Osteoblast (primary cell): ENCODE measurements at regions not wholly inside any gene's neighbourhood (a gene's known extent, or its start where the extent isn't known, plus 50 kb on each side); places are given as distances from the start of the nearest gene placed in this dataset.
A peak's percentile ranks its signal among the peaks of the same experiment; 100 is the strongest.

Experiments used
- DNase-seq: peaks from one replicate; pipeline ENCODE4 v3.0.0; 2011; ENCODE audit warnings: low spot score, mixed read lengths; ENCODE audit not compliant: insufficient read length; ENCODE audit errors: missing footprints
- H2AFZ ChIP-seq: 2 replicates; pipeline ENCODE4 v1.6.0; 2011; ENCODE audit warnings: mild to moderate bottlenecking, low read length
- H3K27ac ChIP-seq: 2 replicates; pipeline ENCODE4 v1.5.1; 2011; ENCODE audit warnings: mild to moderate bottlenecking, low read depth, low read length, moderate library complexity
- H3K27me3 ChIP-seq: 2 replicates; pipeline ENCODE4 v1.6.0; 2012; ENCODE audit warnings: mild to moderate bottlenecking, control low read depth, inconsistent platforms, low read length, moderate library complexity; ENCODE audit not compliant: insufficient read depth
- H3K36me3 ChIP-seq: 2 replicates; pipeline ENCODE4 v1.5.1; 2011; ENCODE audit warnings: mild to moderate bottlenecking, low read length, control low read depth, moderate library complexity; ENCODE audit not compliant: insufficient read depth
- H3K4me1 ChIP-seq: 2 replicates; pipeline ENCODE4 v1.5.1; 2011; ENCODE audit warnings: mild to moderate bottlenecking, low read length, control low read depth, moderate library complexity; ENCODE audit not compliant: insufficient read depth
- H3K4me2 ChIP-seq: 2 replicates; pipeline ENCODE4 v1.6.0; 2011; ENCODE audit warnings: mild to moderate bottlenecking, low read length; ENCODE audit not compliant: insufficient read depth
- H3K4me3 ChIP-seq: fragments of 200-600 bp; sonication (generic); 3 replicates; pipeline ENCODE4 v1.5.1; 2012; ENCODE audit warnings: mild to moderate bottlenecking, low read length, inconsistent platforms; ENCODE audit not compliant: insufficient read depth
- H3K79me2 ChIP-seq: 2 replicates; pipeline ENCODE4 v1.6.0; 2012; ENCODE audit warnings: mild to moderate bottlenecking, low read length, control low read depth, inconsistent platforms; ENCODE audit not compliant: insufficient read depth
- H3K9me3 ChIP-seq: 2 replicates; pipeline ENCODE4 v1.5.1; 2011; ENCODE audit warnings: low read depth, low read length, control low read depth
- H4K20me1 ChIP-seq: 2 replicates; pipeline ENCODE4 v1.6.0; 2012; ENCODE audit warnings: mild to moderate bottlenecking, low read length, control low read depth; ENCODE audit not compliant: insufficient read depth
- CTCF ChIP-seq: IDR thresholded peaks from 2 replicates; pipeline ENCODE4 v1.5.1; 2011; ENCODE audit warnings: mild to moderate bottlenecking, low read depth, low read length, moderate library complexity; ENCODE audit errors: extremely low read depth

GRCh38 chr2:20526708-20527107 is 79.8 kb downstream of the RHOB start:
- H3K4me2 ChIP-seq = no peak overlapping the region
- TF ChIP-seq CTCF = no peak
- H4K20me1 ChIP-seq = no peaks in the 10 kb centered on the region
- no peak for DNase-seq
- H3K27ac ChIP-seq = no peak overlapping the region
- H3K4me1 ChIP-seq = peaks cover 14% of the 10 kb centered on the region
- H2AFZ ChIP-seq = no peak overlapping the region
- H3K4me3 ChIP-seq = no peak overlapping the region
- no peaks in the 10 kb centered on the region for H3K27me3 ChIP-seq
- no peaks in the 10 kb centered on the region for H3K79me2 ChIP-seq
- H3K36me3 ChIP-seq = no peaks in the 10 kb centered on the region
- no peaks in the 10 kb centered on the region for H3K9me3 ChIP-seq

GRCh38 chr2:20528713-20529112 is 81.8 kb downstream of the RHOB start:
- DNase-seq = peak; percentile 5
- H2AFZ ChIP-seq = no peak overlapping the region

GRCh38 chr2:20530520-20530919 is 83.6 kb downstream of the RHOB start:
- peaks cover 3% of the 10 kb centered on the region for H3K4me1 ChIP-seq
- no peaks in the 10 kb centered on the region for H3K27me3 ChIP-seq
- no peak overlapping the region for H2AFZ ChIP-seq
- DNase-seq = peak; percentile 19
- no peaks in the 10 kb centered on the region for H3K79me2 ChIP-seq
- H3K27ac ChIP-seq = no peak overlapping the region
- H3K36me3 ChIP-seq = no peaks in the 10 kb centered on the region
- no peaks in the 10 kb centered on the region for H3K9me3 ChIP-seq
- no peak overlapping the region for H3K4me2 ChIP-seq
- TF ChIP-seq CTCF = no peak
- H4K20me1 ChIP-seq = no peaks in the 10 kb centered on the region
- H3K4me3 ChIP-seq = no peak overlapping the region

More at GRCh38 chr2:20528713-20529112, 81.8 kb downstream of the RHOB start:
- H3K27ac ChIP-seq = no peak overlapping the region
- no peaks in the 10 kb centered on the region for H3K27me3 ChIP-seq
- no peaks in the 10 kb centered on the region for H4K20me1 ChIP-seq
- H3K4me3 ChIP-seq = no peak overlapping the region
- no peak for TF ChIP-seq CTCF
- H3K9me3 ChIP-seq = no peaks in the 10 kb centered on the region
- H3K36me3 ChIP-seq = no peaks in the 10 kb centered on the region
- no peak overlapping the region for H3K4me2 ChIP-seq
- H3K4me1 ChIP-seq = peaks cover 14% of the 10 kb centered on the region
- no peaks in the 10 kb centered on the region for H3K79me2 ChIP-seq

GRCh38 chr2:20531633-20532262 is 84.9 kb downstream of the RHOB start:
- Histone ChIP-seq H4K20me1 (no peaks in the 10 kb centered on the region), H3K9me3 (no peaks in the 10 kb centered on the region), H3K36me3 (no peaks in the 10 kb centered on the region), H3K4me1 (no peaks in the 10 kb centered on the region), H3K4me2 (no peak overlapping the region), H3K27ac (no peak overlapping the region), H3K4me3 (no peak overlapping the region), H2AFZ (no peak overlapping the region), H3K79me2 (no peaks in the 10 kb centered on the region), H3K27me3 (no peaks in the 10 kb centered on the region)
- DNase-seq = peak; percentile 76
- TF ChIP-seq CTCF = no peak
